Stomach (tissue), 4 donors: ENCODE measurements at regions not wholly inside any gene's neighbourhood (a gene's known extent, or its start where the extent isn't known, plus 50 kb on each side); places are given as distances from the start of the nearest gene placed in this dataset.

Source experiments
- CTCF ChIP-seq, 7 experiments: fragments of 450-650 bp in 4 of 7; fragments of 200-600 bp in 3 of 7; sonication (generic) in 3 of 7; IDR thresholded peaks; one replicate each; pipeline ENCODE4 v1.5.1; 2016 to 2019; ENCODE audit warnings: antibody characterized with exemption in 7 of 7, control low read depth in 2 of 7, mild to moderate bottlenecking in 1 of 7
- EP300 ChIP-seq: sonication (generic); formaldehyde crosslinking; IDR thresholded peaks from one replicate; pipeline ENCODE4 v1.6.1; 2017; ENCODE audit warnings: antibody characterized with exemption
- POLR2A ChIP-seq, 4 donors: fragments of 450-650 bp; IDR thresholded peaks; one replicate each; pipeline ENCODE4 v1.6.1; 2016; ENCODE audit warnings: antibody characterized with exemption in 4 of 4, control low read depth in 2 of 4, mild to moderate bottlenecking in 1 of 4, moderate library complexity in 1 of 4

- TF ChIP-seq CTCF (IDR thresholded peaks at IDR 0.05) (no peak), POLR2A (IDR thresholded peaks at IDR 0.05) (no peak), EP300 (no peak)
Observed at GRCh38 chr13:62556978-62557377, 1141.3 kb upstream of the PCDH20 start.
